NCI-H2196 treated with DMSO at 0.1 percent for 48 hours (cell line): ENCODE measurements at regions not wholly inside any gene's neighbourhood (a gene's known extent, or its start where the extent isn't known, plus 50 kb on each side); places are given as distances from the start of the nearest gene placed in this dataset.
"Not testable (repeated sequence)": the region's sequence is repeated elsewhere in the genome, so short reads cannot be mapped to it uniquely, and the experiment has no call there.

Experiments used
- DNase-seq: peaks from one replicate; lab custom pipeline; 2025; ENCODE audit not compliant: unreplicated experiment; lab: John Stamatoyannopoulos, UW

DNA sequence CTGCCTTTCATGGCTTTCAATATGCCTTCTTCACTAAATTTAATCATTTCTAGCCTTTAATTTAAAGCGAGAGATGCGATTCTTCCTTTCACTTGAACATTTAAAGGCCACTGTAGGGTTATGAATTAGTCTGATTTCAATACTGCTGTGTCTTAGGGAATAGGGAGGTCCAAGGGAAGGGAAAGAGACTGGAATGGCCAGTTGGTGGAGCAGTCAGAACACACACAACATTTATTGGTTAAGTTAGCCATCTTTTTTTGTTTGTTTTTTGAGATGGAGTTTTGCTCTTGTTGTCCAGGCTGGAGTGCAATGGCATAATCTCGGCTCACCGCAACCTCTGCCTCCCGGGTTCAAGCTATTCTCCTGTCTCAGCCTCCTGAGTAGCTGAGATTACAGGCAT, 662.5 kb upstream of the LUZP2 start:
- DNase-seq = not testable (repeated sequence)

DNA sequence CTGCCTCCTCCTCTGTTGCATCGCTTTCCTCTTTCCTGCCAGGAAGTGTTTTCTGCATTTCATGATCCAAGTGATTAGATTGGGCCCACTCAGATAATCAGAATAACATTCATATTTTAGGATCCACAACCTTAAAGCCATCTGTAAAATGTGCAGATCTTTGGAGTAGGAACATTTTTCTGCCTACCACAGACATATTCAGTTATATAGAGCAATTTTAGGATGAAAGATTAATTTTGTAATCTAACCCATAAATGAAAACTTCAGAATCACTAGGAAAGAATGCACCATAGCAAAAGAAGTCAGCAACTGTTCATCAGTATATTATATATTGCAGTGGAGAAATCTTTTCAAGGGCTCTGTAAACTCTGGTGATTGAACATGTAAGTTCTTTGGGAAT, 659.9 kb upstream of the LUZP2 start:
- DNase-seq = no peak

DNA sequence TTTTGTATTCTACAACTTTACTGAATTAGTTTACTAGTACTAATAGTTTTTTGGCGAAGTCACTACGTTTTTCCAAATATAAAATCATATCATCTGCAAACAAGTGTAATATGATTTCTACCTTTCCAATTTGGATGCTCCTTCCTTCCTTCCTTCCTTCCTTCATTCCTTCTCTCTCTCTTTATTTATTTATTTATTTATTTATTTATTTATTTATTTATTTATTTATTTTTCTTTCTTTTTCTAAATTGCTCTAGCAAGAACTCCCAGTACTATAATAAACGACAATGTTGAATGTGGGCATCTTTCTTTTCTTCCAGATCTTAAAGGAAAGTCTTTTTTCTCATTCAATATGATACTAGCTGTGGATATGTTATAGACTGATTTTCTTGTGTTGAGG, 656.0 kb upstream of the LUZP2 start:
- no peak for DNase-seq

DNA sequence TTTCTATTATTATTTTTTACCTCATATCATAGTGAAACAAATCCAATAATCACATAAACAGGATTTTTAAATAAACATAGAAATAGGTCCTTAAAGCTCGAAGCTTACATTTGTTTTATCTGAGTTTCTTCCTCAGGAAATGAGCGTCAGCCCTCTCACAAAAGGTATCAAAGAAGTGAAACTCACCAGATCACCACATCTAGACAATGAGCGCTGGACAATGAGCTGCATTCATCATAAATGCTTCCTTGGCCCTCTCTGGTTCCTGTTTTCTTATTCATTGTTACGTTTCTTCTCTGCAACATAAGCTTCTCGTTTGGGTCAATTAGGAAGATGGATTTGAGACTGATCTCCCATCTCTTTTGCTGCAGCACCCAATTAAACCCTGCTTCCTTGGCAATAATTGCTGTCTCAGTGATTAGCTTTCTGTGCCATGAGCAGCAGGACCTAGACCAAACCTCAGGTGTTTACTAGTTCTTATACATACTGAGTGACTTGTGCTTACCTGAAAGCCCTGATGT, 649.9 kb upstream of the LUZP2 start:
- DNase-seq = no peak

DNA sequence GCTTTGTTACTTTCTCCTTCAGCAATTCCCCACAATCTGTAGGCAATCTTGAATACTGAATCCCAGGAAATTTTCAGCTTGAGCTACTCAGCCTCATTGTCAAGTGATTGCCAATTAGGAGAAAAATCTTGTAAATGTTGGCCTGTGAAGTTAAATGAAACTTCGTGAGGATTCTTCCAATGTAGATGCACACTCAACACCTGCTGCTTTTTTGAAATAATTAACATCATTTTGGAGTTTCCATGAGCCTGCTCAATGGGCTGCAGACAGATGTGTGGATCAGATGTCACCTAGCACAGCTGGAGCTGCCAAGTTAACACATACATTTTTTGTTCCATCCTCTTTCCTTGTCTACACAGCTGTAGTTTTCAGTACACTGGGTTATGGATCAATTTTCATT, 645.6 kb upstream of the LUZP2 start:
- no peak for DNase-seq

DNA sequence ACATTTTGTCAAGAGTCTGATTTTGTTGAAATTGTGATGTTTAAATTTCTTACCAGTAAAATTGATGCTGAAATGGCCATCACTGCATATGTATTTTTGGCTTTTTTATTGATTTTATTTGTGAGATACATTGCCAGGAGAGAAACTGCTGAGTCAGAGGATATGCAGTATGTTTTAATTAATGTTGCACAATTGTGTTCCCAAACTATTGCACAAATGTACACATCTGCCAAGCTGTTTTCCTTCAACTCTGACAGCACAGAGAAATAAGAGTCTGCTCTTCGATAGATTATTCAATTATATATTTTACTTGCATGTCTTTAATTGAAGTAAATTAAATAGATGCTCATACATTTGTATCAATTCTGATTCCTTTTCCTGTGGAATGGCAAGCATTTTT, 640.2 kb upstream of the LUZP2 start:
- DNase-seq = no peak

DNA sequence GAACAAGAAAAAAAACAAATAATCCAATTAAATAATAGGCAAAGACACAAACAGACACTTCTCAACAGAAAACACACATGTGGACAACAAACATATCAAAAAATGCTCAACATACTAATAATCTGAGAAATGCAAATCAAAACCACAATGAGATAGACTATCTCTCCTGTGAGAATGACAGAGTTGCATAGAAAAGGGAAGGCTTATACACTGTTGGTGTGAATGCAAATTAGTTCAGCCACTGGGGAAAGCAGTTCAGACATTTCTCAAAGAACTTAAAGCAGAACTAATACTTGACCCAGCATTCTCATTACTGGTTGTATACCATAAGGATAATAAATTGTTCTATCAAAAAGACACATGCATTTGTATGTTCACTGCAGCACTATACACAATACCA, 637.8 kb upstream of the LUZP2 start:
- DNase-seq = no peak

DNA sequence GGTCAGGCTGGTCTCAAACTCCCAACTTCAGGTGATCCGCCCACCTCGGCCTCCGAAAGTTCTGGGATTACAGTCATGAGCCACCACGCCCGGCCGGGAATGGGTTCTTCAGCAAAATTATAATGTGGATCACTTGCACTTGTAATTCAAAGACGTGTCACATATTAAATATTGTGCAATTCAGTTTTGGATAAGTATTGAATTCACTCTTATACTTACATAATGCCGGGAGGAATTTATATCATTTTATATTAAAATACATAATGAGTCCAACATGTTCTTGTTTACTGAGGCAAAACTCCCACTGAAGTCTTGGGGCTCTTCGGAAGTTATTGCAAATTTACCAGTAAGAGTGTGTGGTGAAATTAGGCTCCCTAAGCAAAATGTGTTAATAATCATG, 635.2 kb upstream of the LUZP2 start:
- no peak for DNase-seq

DNA sequence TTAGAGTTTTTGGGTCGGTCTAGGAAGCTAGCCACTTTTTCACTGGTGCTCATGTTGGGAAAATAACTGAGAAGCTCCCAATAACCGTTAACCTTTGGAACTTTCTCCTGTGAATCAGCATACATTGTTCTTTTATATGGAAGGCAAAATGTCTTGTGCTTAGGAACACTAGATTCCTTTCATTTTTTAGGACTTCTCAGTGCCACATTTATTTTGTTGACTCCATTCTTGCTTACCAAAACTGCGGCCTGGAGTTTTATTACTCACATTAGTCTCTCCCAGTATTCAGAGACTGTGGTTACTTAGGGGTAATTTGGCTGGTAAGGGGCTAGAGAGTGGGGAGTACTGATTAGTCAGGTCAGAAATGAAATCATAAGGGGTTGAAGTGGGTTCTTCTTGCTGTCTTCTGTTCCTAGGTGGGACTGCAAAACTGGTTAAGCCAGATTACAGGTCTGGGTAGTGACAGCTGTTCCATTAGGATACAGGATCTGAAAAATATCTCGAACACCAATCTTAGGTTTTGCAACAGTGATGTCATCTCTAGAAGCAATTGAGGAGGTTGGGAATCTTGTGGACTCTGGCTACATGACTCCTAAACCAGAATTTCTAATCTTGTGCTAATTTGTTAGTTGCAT, 631.4 kb upstream of the LUZP2 start:
- DNase-seq = no peak

DNA sequence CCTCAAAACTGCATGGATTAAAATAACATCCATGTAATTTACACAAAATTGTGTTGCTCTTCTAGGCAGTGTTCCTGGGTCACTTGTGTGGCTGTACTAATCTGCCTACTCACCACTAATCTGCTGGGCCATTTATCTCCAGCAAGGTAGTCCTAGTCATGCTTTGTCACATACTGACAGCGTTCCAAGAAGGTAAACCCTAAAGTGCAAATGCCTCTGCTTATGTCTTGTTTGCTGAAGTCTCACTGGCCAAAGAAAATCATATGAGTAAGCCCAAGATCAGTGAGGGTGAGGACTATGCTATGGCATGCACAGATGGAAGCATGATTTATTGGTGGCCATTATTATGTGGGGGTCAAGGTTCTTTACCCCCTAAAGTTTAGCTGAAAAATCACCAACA, 630.2 kb upstream of the LUZP2 start:
- DNase-seq = no peak

DNA sequence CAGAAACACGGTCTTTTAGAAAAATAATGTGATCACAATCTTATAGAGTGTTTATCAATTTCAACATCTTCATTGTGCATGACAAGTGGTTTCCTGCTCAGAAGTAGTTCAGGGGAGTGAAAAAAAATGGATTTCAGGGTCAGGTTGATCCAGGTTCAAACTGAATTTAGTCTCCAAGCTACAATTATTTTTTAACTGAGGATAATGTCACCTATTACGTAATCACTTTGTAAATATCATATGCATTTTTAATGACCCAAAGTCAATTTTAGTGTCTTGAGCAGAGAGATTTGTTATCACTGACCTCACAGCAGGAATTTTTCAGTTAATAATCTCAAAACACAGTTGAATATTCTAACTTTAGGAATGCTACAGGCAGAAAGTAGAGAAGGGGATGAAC, 627.2 kb upstream of the LUZP2 start:
- no peak for DNase-seq

DNA sequence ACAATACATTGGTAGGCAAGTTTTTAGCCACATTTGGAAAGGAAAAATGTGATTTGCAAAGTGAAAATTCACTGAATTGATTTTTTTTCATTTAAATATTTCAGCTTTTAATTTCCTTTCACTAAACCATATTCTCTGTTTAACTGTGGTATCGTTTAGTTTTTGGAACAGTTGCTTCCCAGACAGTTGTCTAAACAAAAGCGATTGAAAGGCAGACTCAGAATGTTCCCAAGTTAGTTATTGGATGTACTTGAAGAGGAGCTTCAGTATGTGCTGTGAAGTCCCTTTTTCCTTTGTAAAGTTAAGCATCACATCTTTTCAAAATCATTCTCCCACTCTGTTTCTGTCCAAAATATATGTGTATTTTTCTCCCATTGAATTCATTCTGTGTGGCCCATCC, 623.4 kb upstream of the LUZP2 start:
- DNase-seq = no peak

DNA sequence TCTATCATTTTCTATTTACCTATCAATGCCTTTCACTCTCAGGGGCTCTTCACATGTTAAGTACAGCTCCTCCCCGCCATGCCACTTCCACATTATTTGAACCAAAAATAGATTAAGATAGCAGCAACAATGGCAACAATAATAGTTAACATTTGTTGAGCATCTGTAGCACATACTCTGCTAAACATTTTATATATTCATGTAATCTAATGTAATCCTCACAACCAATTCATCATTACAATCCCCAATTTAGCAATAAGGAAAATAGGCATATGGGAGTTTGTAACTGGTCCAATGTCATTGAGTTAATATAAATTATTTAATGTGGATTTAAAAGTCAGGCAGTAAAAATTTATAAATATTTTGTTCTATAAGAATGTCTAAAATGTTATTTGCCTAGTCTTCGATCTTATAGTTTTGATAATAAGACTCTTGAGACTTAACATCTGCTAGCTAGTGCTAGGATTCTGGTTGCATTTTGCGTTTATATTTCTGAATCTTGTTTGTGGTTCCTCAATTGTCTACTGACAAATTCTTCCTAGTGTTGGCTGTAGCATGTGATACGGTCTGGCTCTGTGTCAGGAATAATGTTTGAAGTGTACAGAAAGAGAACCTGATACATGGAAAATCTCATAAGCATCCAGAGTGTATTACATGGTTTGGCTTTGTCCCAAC, 621.5 kb upstream of the LUZP2 start:
- DNase-seq = no peak

DNA sequence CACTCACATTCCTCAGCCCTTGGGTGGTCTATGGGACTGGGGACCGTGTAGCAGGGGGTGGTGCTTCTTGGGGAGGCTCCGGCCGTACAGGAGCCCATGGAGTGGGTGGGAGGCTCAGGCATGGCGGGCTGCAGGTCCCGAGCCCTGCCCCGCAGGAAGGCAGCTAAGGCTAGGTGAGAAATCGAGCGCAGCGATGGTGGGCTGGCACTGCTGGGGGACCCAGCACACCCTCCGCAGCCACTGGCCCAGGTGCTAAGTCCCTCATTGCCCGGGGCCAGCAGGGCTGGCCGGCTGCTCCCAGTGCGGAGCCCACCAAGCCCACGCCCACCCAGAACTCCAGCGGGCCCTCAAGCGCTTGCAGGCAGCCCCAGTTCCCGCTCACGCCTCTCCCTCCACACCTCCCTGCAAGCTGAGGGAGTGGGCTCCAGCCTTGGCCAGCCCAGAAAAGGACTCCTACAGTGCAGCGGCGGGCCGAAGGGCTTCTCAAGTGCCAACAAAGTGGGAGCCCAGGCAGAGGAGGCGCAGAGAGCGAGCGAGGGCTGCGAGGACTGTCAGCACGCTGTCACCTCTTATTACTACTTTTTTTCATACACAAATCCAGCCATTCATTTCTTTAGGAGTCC, 613.3 kb upstream of the LUZP2 start:
- DNase-seq = not testable (repeated sequence)

DNA sequence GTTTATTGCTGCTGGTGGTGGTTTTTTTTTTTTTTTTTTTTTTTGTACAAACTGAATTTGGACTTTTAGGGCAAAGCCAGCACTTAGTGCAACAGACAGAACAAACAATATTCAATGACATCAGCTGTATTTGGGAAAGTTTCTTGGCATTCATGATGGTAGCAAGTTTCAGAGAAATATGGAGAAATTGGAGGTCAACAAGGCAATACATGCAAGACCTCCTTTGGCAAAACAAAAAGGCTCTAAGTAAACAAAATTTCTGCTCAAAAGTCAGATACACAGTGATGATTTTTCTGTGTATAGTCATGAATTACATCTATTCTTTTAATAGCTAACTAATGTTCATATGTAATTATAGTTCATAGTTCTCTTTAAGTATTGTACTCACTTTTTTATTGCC, 612.5 kb upstream of the LUZP2 start:
- DNase-seq = no peak

DNA sequence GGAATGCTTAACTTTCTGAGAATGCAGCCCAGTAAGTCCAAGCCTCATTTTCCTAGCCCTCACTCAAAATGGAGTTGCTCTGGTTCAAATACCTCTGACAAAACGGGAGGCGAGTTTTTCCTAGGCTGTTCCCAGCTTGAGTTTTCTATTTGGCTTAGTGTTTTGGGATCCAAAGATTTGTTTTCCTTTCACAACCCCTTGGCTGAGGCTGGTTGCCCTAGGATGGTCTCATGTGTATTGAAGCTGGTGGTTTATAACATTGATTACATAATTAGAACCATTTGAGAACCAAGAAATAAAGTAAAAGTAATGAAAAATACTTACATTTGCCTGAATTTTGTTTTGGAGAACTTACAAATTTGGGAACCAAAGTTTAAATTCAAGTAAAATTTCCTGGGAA, 611.1 kb upstream of the LUZP2 start:
- DNase-seq = no peak

DNA sequence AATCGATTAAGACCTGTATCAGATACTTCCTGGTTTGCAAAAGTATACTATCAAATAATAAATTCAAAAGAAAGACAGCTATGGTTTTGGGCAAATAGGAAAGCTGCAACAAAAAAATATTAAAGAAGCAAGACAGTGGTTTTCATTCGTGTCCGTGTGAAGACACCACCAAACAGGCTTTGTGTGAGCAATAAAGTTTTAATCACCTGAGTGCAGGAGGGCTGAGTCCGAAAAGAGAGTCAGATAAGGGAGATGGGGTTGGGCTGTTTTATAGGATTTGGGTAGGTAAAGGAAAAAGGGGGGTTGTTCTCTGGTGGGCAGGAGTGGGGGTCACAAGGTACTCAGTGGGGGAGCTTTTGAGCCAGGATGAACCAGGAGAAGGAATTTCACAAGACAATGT, 609.7 kb upstream of the LUZP2 start:
- DNase-seq = not testable (repeated sequence)

DNA sequence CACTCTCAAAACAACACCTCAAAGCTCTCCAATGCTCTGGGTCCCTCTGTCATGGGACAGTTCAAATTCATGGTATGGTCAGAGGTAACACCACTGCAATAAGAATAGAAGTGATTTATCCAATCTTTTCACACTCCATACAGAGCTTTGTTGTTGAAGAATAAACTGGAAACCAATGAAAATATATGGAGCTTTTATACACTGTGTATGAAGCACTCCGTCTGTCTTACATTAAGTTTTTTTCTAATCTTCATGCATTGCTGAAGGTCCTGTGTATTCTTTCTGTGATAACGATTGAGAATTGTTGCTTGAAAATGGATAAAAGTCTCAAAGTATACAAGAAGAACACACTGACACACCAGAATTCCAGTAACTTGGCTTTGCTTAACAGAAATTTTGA, 603.7 kb upstream of the LUZP2 start:
- DNase-seq = no peak

DNA sequence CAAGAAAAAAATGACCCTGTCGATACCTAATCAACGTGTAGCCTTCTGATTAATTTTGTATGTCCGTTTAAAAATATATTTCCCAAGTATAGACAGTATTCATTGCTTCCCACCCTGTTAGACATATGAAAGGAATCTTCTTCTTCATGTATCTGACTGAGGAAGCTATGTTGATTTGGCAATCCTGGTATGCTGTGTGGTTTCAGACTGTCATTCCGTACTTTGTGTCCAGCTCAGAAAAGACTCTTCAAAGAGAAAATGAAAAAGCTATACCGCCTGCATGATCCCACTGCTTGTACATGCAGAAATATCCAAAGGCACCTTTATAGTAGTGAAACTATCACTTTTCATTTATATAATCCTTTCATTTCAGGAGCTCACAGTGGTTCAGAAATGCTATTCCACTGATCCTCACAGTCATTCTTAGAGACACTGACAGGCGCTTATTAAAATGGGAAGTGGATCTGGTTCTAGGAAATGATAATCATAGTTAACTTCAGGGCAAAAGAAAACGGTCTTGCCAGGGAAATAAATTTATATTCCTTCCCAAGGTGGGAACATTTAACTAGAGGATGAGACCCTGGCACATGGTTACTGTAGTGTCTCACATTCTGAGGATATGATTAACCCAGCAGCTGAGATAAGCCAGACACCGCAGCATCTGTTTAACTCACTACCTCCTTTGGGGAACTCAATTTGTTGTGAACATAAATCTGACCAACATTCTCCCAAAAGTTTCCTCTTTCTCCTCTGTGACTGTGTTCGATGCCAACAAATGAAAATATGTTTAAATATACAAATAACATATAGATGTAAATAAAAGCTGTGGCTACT, 599.2 kb upstream of the LUZP2 start:
- no peak for DNase-seq

DNA sequence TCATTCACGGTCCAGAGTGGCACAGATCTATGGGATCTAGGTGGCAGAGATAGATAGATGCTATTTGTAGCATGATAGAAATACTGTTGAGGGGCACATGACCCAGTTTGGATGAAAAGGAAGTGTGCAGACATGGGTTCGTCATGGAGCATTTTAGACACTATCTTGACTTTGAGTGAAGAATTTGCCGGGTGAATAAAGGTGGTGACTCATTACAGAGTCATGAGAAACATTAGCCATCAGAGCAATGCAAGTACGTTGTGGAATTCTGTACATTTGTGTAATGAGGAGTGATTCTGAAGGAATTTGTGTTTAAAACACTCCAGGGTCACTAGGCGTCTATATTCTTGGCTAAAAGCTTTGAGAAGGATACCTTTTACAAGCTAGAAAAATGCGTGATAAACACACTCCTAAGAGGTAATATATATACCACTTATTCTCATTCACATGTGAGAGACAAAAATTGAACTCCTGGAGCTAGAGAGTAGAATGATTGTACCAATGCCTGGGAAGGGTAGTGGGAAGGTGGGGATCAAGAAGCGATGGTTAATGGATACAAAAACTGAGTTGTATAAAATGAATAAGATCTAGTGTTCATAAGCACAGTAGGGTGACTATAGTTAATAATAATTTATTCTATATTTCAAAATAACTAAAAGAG, 593.7 kb upstream of the LUZP2 start:
- DNase-seq = no peak

DNA sequence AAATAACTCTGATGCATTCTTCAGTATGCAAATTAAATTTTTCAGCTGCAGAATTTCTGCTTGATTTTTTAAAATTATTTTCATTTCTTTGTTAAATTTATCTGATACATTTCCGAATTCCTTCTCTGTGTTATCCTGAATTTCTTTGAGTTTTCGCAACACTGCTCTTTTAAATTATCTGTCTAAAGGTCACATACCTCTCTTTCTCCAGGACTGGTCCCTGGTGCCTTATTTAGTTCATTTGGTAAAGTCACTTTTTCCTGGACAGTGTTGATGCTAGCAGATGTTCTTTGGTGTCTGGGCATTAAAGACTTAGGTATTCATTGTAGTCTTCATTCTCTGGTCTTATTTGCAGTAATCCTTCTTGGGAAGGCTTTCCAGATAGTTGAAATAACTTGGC, 577.4 kb upstream of the LUZP2 start:
- no peak for DNase-seq
